ENCODE measurements at regions not wholly inside any gene's neighbourhood (a gene's known extent, or its start where the extent isn't known, plus 50 kb on each side); places are given as distances from the start of the nearest gene placed in this dataset.

- TF ChIP-seq TAF1 (IDR thresholded peaks at IDR 0.05; ENCODE audit: borderline replicate concordance, low read depth, low read length) (no peak), GABPA (IDR thresholded peaks at IDR 0.05; ENCODE audit: low read depth) (no peak), TCF12 (IDR thresholded peaks at IDR 0.05) (no peak)
- TF ChIP-seq, protein P1, sequence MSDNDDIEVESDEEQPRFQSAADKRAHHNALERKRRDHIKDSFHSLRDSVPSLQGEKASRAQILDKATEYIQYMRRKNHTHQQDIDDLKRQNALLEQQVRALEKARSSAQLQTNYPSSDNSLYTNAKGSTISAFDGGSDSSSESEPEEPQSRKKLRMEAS (IDR thresholded peaks at IDR 0.05; ENCODE audit: low read depth), result no peak
- TF ChIP-seq, protein P2, sequence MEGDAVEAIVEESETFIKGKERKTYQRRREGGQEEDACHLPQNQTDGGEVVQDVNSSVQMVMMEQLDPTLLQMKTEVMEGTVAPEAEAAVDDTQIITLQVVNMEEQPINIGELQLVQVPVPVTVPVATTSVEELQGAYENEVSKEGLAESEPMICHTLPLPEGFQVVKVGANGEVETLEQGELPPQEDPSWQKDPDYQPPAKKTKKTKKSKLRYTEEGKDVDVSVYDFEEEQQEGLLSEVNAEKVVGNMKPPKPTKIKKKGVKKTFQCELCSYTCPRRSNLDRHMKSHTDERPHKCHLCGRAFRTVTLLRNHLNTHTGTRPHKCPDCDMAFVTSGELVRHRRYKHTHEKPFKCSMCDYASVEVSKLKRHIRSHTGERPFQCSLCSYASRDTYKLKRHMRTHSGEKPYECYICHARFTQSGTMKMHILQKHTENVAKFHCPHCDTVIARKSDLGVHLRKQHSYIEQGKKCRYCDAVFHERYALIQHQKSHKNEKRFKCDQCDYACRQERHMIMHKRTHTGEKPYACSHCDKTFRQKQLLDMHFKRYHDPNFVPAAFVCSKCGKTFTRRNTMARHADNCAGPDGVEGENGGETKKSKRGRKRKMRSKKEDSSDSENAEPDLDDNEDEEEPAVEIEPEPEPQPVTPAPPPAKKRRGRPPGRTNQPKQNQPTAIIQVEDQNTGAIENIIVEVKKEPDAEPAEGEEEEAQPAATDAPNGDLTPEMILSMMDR (IDR thresholded peaks at IDR 0.05), result no peak
Measured at GRCh38 chr2:36271266-36271665, 84.3 kb upstream of the CRIM1 start.

All from SK-N-SH (cell line).